AG10803 (cell line): ENCODE measurements at regions not wholly inside any gene's neighbourhood (a gene's known extent, or its start where the extent isn't known, plus 50 kb on each side); places are given as distances from the start of the nearest gene placed in this dataset.

ENCODE experiments used
- DNase-seq: peaks from one replicate; pipeline ENCODE4 v3.0.0; 2010; ENCODE audit warnings: low read depth
- H3K4me3 ChIP-seq: 2 replicates; pipeline ENCODE4 v1.5.1; 2011; ENCODE audit warnings: mild to moderate bottlenecking, low read length, control low read depth
- TF ChIP-seq, protein P1 (sequence below): conservative IDR thresholded peaks from 2 replicates; pipeline ENCODE4 v1.5.1; 2011; ENCODE audit warnings: mild to moderate bottlenecking, low read length, control low read depth, inconsistent platforms

DNA sequence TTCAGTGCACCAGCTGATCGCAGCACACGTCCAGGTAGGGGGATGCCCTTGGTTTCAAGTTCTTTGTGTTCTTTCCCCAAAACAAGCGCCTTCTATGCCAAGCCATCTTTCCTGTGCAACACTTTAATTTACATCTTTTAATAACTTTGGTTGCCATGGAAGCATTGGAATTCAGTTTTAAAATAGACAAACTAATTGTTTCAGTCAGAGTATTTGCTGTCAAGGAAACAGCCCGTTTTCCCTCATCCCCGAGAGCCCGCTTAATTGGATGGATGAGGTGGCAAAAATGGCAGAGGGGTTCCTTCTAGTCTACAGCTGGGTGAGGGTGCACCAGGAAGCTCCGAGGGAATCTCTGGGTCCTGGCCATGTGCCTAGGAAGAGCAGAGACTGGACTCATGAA, 793.7 kb upstream of the EEF2KMT start:
- H3K4me3 ChIP-seq, result no peak overlapping the region
- no peak for DNase-seq
- TF ChIP-seq, protein P1, sequence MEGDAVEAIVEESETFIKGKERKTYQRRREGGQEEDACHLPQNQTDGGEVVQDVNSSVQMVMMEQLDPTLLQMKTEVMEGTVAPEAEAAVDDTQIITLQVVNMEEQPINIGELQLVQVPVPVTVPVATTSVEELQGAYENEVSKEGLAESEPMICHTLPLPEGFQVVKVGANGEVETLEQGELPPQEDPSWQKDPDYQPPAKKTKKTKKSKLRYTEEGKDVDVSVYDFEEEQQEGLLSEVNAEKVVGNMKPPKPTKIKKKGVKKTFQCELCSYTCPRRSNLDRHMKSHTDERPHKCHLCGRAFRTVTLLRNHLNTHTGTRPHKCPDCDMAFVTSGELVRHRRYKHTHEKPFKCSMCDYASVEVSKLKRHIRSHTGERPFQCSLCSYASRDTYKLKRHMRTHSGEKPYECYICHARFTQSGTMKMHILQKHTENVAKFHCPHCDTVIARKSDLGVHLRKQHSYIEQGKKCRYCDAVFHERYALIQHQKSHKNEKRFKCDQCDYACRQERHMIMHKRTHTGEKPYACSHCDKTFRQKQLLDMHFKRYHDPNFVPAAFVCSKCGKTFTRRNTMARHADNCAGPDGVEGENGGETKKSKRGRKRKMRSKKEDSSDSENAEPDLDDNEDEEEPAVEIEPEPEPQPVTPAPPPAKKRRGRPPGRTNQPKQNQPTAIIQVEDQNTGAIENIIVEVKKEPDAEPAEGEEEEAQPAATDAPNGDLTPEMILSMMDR, result no peak

DNA sequence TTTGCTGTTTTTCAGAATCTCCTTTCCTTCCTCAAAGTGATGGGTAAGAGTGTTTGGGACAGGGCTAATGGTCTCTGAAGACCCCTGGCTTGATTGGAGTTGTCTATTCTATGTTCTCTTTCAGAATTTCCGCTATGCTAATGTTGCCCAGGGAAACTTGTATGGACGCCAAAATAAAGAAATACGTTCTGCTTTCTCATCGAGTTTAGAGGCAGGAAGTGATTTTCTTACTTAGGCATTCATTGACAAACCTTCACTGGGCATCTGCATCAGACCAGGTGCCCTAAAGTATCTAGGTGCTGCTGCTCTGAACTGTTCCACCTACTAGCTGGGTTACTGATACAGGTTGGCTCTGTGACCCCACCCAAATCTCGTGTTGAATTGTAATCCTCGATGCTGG, 787.9 kb upstream of the EEF2KMT start:
- DNase-seq, result no peak
- TF ChIP-seq, protein P1, result no peak
- no peak overlapping the region for H3K4me3 ChIP-seq

DNA sequence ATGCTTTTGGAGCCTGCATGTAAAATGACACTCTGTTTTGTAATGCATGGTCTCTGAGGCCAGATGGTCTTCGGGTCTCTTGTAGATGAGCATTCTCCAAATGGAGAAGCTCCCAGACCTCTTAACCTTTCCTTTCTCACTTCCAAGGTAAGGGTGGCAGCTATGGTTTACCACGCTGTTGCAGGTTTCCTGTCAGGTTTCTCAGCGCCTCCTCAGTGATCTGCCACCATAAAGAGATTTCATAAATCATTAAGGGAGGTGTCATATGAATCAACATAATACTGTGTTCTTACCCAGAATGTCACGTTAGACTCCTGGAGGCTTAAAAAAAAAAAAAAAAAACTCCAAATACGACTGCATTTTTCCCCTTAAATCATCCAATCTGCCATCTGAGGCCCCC, 787.4 kb upstream of the EEF2KMT start:
- no peak overlapping the region for H3K4me3 ChIP-seq
- no peak for DNase-seq
- TF ChIP-seq, protein P1, result no peak

DNA sequence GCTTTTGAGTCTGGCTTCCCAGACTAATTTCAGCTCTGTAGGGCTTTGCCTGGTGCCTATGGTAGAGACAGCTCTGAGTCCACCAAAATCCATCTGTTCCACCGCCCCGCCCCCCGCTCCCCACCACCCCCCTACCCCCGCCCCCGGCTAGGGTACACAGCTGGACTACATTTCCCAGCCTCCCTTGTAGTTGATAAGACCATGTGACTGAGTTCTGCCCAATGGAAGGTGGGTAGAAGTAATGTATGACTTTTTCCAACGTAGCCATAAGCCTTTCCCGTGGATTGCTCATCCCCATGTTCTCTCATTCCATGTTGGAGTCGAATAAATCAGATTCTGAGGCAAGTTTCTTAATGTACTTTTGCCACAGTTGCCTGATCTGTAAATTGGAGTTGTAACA, 786.7 kb upstream of the EEF2KMT start:
- no peak overlapping the region for H3K4me3 ChIP-seq
- TF ChIP-seq, protein P1, result no peak
- DNase-seq, result no peak

DNA sequence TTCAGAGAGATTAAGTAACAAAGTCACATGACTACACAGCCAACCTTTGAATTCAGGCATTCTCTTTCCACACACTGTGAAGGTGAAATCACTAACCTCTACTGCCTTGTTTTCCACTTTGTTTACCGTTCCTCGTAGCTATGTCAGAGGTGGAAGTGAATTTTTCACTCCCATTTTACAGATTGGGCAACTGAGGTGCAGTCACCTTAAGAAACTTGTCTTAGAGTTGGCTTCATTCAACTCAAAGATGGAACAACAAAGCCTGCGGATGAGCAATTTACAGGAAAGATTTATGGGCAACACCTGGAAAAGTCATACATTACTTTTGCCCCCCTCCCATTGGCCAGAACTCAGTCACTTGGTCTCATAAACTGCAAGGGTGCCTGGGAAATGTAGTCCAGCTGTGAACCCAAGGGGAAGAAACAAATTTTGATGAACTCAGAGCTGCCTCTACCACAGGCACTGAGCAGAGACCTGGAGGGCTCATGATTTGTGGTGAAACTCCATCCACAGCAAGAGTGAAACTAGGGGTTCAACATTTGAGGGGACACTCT, 784.6 kb upstream of the EEF2KMT start:
- H3K4me3 ChIP-seq, result no peak overlapping the region
- DNase-seq, result no peak
- TF ChIP-seq, protein P1, result no peak

DNA sequence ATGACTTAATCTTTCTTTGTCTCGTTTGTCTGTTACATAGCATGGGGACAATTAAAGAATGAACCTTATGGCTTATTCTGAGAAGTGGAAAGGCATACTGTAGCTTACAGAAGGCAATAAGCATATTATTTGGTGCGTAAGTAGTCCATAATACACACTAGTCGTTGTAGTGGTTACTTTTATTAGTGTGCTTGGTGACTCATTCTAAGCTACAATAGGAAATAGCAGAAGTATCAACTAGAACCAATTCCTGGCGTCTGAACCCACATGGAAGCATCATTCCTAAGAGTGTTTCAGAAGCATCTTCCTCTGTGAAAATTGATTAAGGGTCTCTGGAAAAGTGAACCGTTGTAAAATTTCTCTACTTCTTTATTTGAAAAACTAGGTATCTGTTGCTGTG, 777.8 kb upstream of the EEF2KMT start:
- no peak for DNase-seq
- TF ChIP-seq, protein P1, result no peak
- H3K4me3 ChIP-seq, result no peak overlapping the region

DNA sequence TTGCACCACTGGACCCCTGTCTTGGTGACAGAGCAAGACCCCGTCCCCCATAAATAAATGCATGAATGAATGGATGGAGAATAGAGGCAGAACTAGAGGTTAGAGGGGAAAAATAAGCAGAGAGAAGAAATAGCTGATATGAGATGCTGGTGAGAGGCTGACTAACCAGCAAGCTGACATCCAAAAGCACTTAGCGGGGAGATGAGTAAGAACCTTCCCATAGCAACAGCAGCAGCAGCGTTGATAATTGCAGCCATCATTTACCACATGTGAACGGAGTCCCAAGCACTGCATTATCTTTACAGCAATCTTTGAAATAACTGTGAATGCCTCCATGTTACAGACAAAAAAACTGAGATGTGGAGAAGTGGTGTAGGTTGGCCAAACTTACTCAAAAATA, 777.3 kb upstream of the EEF2KMT start:
- H3K4me3 ChIP-seq, result no peak overlapping the region
- TF ChIP-seq, protein P1, result no peak
- no peak for DNase-seq
